IMR-90 (cell line): ENCODE measurements at regions not wholly inside any gene's neighbourhood (a gene's known extent, or its start where the extent isn't known, plus 50 kb on each side); places are given as distances from the start of the nearest gene placed in this dataset.

Experiments
- MAZ ChIP-seq: IDR thresholded peaks from 2 replicates; pipeline ENCODE4 v1.6.1; 2012; ENCODE audit warnings: low read depth, mild to moderate bottlenecking, low read length, improper control_type of control experiment, moderate library complexity, borderline replicate concordance
- RAD21 ChIP-seq: IDR thresholded peaks from 2 replicates; pipeline ENCODE4 v1.6.1; 2012; ENCODE audit warnings: low read length, improper control_type of control experiment

- no peak for TF ChIP-seq RAD21
- TF ChIP-seq MAZ = no peak
Observed at GRCh38 chr18:73119574-73119973, 251.8 kb upstream of the NETO1 start.
